ENCODE measurements at regions not wholly inside any gene's neighbourhood (a gene's known extent, or its start where the extent isn't known, plus 50 kb on each side); places are given as distances from the start of the nearest gene placed in this dataset.

DNA sequence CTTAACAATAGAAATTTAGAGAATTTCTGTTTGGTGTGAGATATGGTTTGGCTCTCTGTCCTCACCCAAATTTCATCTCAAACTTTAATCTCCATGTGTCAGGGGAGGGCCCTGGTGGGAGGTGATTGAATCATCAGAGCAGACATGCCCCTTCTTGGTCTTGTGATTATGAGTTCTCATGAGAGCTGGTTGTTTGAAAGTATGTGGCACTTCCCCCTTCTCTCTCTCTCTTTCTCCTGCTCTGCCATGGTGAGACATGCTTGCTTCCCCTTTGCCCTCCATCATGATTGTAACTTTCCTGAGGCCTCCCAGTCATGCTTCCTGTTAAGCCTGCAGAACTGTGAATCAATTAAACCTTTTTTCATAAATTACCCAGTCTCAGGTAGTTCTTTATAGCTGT, 524.7 kb upstream of the ACVR2A start:
- no peak for TF ChIP-seq POLR2A (IDR thresholded peaks at IDR 0.05)
- TF ChIP-seq, protein P1, sequence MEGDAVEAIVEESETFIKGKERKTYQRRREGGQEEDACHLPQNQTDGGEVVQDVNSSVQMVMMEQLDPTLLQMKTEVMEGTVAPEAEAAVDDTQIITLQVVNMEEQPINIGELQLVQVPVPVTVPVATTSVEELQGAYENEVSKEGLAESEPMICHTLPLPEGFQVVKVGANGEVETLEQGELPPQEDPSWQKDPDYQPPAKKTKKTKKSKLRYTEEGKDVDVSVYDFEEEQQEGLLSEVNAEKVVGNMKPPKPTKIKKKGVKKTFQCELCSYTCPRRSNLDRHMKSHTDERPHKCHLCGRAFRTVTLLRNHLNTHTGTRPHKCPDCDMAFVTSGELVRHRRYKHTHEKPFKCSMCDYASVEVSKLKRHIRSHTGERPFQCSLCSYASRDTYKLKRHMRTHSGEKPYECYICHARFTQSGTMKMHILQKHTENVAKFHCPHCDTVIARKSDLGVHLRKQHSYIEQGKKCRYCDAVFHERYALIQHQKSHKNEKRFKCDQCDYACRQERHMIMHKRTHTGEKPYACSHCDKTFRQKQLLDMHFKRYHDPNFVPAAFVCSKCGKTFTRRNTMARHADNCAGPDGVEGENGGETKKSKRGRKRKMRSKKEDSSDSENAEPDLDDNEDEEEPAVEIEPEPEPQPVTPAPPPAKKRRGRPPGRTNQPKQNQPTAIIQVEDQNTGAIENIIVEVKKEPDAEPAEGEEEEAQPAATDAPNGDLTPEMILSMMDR (IDR thresholded peaks at IDR 0.05): no peak
- no peaks in the 10 kb centered on the region for H3K36me3 ChIP-seq (replicated peaks in 1 of 2)
- no peak for DNase-seq
- intact Hi-C loops (cut with DNase I): no loop called here
- no peaks in the 10 kb centered on the region for H3K9me3 ChIP-seq (replicated peaks in 1 of 3)
- no peaks in the 10 kb centered on the region for H3K27me3 ChIP-seq
- no peak overlapping the region for H3K4me3 ChIP-seq
- no peaks in the 10 kb centered on the region for H3K4me1 ChIP-seq (replicated peaks in 1 of 2)
- H3K27ac ChIP-seq: no peak overlapping the region

DNA sequence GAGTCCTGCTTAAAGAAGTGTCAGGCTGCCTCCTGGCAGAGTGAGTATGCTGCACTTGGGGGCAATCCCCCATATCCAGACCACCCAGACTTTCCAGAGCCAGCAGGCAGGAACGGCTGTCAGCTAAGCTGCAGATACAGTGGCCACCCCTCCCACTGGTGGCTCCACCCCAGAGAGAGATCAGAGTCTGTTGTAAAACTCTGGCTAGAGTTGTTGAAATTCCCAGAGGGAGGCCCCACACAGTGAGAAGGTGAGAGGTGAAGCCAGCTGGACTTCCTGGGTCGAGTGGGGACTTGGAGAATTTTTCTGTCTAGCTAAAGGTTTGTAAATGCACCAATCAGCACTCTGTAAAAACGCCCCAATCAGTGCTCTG, 533.8 kb upstream of the ACVR2A start:
- no peak overlapping the region for H3K27ac ChIP-seq
- no peaks in the 10 kb centered on the region for H3K36me3 ChIP-seq (replicated peaks in 1 of 2)
- WGBS, 4 donors: 29 to 52% (median 35%) methylated on average over 3 of the region's 3 CpGs
- no peaks in the 10 kb centered on the region for H3K9me3 ChIP-seq (replicated peaks in 1 of 3)
- intact Hi-C loops (cut with DNase I): no loop called here
- TF ChIP-seq POLR2A (IDR thresholded peaks at IDR 0.05): no peak
- TF ChIP-seq, protein P1 (IDR thresholded peaks at IDR 0.05): no peak
- H3K4me3 ChIP-seq: no peak overlapping the region
- no peaks in the 10 kb centered on the region for H3K27me3 ChIP-seq
- no peaks in the 10 kb centered on the region for H3K4me1 ChIP-seq (replicated peaks in 1 of 2)
- DNase-seq: no peak

DNA sequence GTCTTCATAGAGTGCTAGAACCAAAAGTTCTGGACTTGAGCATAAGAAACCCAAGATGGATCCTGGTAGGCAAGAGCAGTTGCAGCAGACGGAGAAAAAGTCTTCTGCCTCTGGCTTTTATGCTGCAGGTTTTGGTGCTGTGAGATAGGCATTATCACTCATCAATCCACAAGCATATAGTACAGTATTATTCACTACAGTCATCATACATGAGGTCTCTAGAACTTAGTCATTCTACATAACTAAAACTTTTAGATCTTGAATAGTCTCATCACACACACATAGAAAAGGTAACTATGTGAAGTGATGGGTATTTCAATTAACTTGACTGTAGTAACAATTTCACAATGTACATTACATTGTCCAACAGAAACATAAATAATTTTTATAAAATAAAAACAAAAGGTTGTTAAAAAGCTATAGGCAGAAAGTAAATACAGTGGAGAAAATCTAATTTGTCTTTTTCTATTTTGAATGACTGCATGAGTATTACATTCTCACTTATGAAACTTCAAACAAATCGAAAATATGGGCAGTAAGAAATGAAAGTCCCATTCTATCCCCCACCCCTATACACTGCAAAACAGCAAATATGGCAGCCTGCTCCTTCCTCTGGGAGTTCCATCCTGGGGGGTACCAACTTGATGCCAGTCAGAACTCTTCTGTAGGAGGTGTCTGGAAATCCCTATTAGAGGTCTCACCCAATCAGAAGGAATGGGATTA, 534.3 kb upstream of the ACVR2A start:
- Histone ChIP-seq H3K27ac (no peak overlapping the region), H3K4me1 (replicated peaks in 1 of 2) (no peaks in the 10 kb centered on the region), H3K36me3 (replicated peaks in 1 of 2) (no peaks in the 10 kb centered on the region), H3K9me3 (replicated peaks in 1 of 3) (no peaks in the 10 kb centered on the region), H3K4me3 (no peak overlapping the region), H3K27me3 (no peaks in the 10 kb centered on the region)
- intact Hi-C loops (cut with DNase I): no loop called here
- TF ChIP-seq POLR2A (IDR thresholded peaks at IDR 0.05): no peak
- TF ChIP-seq, protein P1 (IDR thresholded peaks at IDR 0.05): no peak
- 65 to 85% (median 71%) methylated on average over 2 of the region's 2 CpGs for WGBS, 4 donors
- DNase-seq: no peak

DNA sequence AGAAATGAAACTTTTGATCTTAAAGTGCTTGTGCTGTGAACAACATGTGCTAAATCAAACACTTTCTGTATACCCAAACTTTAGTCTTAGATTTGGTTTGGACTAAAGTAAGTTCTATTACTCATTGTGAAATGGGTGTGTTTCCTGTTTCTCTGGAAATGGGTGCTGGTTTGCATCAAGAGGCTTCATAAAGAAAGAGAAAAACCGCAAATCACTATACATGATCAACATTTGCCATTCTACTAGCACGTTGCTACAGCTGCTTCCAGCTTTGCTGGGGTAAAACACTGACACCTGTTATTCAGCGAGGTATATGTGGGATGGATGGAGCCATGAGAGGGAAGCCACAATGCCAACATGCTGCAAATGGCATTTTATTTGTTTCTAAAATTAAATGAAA, 547.0 kb upstream of the ACVR2A start:
- no peaks in the 10 kb centered on the region for H3K4me1 ChIP-seq (replicated peaks in 1 of 2)
- intact Hi-C loops (cut with DNase I): no loop called here
- TF ChIP-seq, protein P1 (IDR thresholded peaks at IDR 0.05): no peak
- TF ChIP-seq POLR2A (IDR thresholded peaks at IDR 0.05): no peak
- no peaks in the 10 kb centered on the region for H3K27me3 ChIP-seq
- no peaks in the 10 kb centered on the region for H3K9me3 ChIP-seq (replicated peaks in 1 of 3)
- no peaks in the 10 kb centered on the region for H3K36me3 ChIP-seq (replicated peaks in 1 of 2)
- 75 to 91% (median 87%) methylated on average over 3 of the region's 3 CpGs for WGBS, 4 donors
- H3K27ac ChIP-seq: no peak overlapping the region
- no peak for DNase-seq
- no peak overlapping the region for H3K4me3 ChIP-seq
